GM21390 (cell line): ENCODE measurements at regions not wholly inside any gene's neighbourhood (a gene's known extent, or its start where the extent isn't known, plus 50 kb on each side); places are given as distances from the start of the nearest gene placed in this dataset.

Experiments
- ATAC-seq: cut with Tn5 transposase; IDR thresholded peaks from one replicate; pipeline ENCODE4 v1.9.1; 2021; ENCODE audit not compliant: unreplicated experiment

DNA sequence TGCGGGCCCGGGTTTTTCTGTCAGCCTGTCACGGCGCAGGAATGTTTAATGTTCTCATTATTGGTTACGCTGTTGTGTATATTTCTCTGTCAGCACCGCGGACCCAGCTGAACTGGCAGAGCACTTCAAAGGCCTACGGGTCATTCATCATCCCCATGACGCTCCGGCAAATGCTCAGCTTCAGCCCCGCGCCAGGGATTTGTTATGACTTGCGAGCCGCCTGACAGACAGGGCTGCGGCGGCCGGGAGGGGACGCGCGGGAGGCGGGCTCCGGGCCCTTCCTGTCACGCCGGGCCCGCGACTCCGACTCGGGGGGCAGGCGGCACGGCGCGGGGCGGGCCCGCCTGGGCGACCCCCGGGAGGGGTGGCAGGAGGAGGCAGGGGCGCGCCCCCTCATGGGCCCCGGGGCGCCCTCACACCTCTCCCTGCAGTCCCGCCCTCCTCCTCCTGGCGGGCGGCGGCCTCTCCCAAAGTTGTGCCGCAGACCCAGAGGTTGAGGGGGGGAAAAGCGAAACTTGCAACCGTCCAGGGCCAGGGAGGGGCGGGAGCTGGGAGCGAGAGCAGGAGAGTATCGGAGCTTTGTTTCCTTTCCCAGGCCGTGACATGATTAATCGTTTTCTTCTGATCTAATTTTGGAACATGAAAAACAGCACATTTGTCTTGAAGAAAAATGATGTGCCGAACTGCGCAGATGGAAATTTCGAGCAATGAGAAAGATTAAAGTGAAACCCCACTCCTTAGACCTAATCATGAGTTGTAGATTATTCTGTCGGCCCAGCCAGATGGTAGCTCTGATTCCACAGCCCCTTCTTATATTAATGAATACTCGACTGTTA, 59.3 kb upstream of the COMTD1 start:
- ATAC-seq = peak; percentile 82

DNA sequence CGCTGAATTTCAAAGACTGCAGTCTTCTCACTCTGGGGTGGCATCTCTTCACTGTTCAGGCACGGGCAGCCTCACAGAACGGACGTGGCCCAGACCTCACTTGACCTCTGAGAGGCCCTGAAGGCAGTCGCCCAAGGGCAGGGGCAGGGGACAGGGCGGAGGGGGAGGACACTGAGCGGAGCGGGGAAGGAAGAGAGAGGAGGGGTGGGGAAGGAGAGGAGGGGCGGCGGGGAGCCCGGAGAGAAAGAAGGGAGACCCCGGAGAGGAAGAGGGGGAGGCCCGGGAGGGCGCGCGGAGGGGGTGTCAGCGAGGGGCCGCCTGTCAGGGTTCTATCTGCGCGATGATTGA, 58.7 kb upstream of the COMTD1 start:
- no peak for ATAC-seq

DNA sequence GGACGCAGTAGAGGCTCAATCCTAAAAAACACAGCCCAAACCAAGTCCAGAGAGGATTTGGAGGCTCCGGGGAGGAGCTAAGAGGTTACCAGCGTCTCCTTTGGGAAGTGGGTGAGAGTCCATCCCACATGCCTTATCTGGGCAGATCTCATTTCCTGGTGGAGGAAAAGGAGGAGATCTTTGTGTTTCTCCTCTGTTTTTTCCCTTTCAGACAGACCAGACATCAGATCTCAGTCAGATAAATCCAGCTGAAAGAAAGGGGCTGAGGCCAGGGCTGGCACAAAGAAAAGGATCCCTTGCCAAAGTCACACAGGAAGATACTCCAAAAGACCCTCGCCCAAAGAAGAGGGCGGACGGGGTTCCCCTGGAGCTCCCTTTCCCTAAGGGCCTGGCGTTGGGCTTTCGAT, 58.3 kb upstream of the COMTD1 start:
- no peak for ATAC-seq

DNA sequence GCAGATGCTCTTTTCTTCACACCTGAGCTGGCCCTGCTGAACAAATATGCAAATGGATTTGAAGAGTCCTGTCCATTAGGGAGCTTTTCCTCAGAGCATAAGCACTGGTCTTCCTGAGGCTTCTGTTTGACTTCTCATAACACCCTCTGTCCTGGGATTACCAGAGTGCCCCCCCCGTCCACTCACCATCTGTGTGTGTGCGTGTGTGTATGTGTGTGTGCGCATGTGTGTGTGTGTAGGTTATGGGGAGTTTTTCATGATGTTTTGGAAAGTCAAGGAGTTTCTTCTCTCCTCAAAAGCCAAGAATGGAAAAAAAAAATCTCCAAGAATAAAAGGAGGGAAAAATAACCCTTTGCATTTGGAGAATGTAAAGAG, 57.7 kb upstream of the COMTD1 start:
- no peak for ATAC-seq

DNA sequence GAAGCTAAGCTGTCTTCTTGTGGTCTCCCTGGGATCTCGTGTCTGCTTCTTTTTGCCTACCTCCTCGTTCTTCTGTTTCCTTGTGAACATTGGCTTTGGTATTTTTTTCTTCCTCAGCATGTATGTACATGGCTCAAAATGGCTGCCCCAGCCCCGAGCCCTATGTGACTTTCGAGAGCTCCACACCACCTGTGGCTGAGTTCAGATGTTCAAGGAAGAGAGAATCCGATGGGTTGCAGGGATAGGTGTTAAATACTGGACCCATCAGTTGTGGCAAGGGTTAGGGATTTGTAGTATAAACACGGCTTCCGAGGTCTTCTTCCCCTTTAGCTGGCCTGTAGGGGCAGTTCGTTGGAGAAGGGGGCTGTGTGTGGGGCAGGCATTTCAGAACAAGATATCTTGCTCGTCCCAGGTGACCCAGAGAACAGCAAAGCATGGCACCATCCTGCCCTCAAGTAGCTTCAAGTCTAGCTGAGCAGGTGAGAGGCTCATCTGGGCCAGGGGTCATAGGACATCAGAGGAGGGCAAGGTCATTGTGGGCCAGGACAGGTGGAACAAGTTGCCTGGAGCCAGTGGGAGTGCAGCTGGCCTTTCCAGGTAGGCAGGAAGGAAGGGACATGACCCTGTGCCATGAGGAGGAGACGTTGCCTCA, 57.2 kb upstream of the COMTD1 start:
- no peak for ATAC-seq

DNA sequence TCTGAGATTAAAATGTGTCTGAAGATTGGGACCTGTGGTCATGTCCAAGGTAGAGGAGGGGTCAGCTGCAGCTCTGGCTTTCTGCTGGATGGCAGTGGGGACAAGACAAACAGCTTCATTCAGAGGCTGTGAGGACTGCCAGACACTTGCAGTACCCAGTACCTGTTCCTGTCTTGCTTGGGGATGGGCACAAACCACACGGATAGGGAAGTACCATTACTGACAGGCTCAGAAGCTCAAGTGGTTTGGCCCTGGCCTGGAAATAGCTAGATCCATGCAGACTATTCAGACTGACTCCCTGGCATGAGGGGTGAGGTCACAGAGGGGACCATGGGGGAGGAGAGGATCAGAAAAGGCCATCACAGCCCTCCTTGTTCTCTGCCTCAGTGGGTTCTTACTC, 56.0 kb upstream of the COMTD1 start:
- ATAC-seq = no peak

DNA sequence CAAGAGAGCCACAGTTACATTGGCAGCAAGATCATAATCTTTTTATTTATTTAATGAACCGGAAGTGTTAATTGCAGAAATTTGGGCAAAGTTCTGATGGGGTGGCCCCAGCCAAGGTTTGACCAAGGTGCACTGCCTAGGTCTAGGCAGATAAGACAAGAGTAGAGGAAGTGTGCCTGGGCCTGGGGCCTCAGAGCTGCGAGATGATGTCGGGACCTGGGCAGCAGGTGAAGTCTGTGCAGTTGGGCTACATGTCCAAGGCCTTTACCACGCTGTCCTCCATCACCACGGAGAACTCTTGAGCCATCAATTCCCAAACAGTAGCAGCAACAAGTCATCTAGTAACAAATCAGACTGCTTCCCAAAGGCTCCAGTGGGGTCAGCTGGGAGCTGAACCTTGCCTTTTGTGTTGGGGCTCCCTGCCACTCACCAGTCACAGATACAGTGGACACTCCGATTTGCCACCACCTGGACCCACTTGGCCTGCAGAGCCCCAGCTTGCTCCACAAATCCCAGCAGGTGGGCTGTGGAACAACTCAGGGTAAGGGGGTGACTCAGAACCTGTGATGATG, 52.5 kb upstream of the COMTD1 start:
- no peak for ATAC-seq

DNA sequence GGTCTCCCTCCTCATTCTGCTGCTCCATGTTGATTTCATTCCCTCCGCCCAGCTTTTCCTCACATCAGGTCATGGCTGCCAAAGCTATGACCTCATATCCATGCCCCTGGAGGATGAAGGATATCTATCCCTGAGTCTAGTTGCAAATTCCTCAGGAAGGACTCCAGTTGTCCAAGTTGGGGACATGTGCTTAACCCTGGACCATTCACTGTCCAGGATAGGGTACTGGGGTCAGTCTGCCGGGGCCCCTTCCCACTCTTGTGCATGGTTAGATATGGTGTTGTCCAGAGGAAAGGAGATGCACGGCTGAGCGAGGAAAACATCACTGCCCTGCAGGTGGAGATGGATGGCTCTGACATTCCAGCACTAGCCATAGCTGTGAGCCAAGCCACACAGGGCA, 51.9 kb upstream of the COMTD1 start:
- no peak for ATAC-seq

DNA sequence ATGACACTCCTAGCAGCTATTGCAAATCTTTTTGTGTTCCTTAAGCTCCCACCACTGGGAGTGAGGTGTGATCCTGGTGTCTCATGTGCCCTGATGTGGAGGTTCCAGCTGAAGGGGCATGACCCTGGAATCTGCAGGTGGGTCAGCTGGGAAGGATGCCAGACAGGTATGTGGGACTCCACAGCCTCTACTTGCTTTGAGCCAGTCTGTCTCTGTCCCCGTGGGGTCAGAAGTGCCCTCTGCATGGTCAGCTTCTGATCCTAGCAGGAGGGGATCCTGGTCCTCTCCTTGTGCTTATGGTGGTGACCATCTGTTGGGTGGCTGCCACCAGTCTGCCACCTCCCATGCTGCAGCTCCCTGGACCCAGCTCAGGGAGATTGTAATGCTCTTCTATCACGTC, 51.1 kb upstream of the COMTD1 start:
- ATAC-seq = no peak
